GM21447 (cell line): ENCODE measurements at regions not wholly inside any gene's neighbourhood (a gene's known extent, or its start where the extent isn't known, plus 50 kb on each side); places are given as distances from the start of the nearest gene placed in this dataset.
"Not testable (repeated sequence)": the region's sequence is repeated elsewhere in the genome, so short reads cannot be mapped to it uniquely, and the experiment has no call there.

Source experiments
- ATAC-seq: cut with Tn5 transposase; IDR thresholded peaks from one replicate; pipeline ENCODE4 v1.9.1; 2021; ENCODE audit not compliant: unreplicated experiment

DNA sequence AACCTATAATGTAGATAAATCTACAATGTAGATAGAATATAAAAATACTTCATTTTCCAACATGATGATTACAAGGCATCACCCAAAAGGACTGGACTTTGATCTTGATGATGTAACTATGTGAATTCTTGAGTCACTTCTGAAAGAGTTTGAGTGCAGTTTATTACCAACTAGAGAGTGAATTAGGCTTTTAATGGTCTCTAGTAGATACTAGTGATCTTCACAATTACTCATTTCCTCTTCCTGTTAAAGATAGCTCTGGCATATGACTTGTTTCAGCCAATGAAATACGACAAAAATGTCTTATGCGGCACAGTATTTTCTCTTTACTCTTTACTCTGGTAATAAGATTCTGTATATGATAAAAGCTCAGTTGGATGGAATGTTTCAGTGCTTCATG is 1588.1 kb upstream of the B3GALT2 start:
- no peak for ATAC-seq

DNA sequence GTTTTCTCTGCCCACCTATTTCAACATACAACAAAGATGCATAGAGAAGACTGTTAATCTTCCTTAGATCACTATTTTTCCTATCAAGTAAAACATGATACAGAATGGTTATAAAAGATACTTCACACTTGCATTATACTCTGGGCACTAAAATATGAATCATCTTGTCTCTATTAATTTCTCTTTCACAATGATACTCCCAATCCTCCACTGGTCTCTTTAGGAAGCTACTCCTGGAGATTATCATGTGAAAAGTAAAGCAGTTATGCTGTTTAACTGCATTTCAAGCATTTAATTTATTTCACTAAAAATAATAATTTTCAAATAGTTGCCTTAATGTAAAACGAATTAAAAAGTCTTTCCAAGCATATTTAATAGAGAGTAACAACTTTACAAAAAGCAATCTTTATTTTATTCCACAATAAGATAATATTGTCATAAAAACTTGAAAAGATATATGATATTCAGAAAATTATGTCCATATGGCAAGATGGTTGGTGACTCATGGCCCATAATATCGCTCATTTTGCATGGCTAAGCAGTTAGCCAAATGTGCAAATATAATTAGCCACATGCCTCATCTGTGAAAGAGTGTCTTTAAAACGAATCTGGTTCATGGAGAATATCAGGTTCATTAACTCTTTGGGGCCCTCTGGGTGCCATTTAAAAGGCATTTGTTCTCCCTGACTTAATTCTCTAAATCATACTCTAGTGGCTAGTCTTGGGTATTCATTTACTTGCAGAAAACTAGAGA is 1569.0 kb upstream of the B3GALT2 start:
- no peak for ATAC-seq

DNA sequence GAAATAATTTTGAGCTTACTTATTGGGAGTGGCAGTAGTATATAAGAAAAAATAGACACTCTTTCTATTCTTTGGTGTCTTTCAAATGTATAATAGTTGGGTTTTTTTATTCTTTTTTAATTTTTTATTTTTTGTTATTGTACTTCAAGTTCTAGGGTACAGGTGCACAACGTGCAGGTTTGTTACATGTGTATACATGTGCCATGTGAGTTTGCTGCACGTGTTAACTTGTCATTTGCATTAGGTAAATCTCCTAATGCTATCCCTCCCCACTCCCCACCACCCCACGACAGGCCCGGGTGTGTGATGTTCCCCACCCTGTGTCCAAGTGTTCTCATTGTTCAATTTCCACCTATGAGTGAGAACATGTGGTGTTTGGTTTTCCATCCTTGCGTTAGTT is 1552.4 kb upstream of the B3GALT2 start:
- ATAC-seq, result not testable (repeated sequence)

DNA sequence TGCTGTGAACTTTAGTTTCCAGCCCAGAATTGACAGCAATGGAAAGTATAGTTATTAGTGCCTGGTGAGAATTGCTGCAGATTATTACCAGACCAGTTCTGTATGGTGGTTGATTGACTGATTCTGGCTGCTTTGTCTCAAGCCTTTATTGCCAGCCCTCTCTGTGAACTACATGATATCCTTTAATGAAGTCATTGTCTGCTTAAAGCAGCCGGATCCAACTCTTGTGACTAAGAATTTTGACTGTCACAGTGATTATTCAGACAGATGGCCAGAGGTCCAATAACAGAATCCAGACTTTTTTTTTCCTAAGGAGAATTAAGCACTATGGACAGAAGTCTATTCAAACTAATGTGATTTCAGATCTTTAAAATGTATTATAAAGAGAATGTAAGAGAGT is 1548.6 kb upstream of the B3GALT2 start:
- ATAC-seq, result no peak

DNA sequence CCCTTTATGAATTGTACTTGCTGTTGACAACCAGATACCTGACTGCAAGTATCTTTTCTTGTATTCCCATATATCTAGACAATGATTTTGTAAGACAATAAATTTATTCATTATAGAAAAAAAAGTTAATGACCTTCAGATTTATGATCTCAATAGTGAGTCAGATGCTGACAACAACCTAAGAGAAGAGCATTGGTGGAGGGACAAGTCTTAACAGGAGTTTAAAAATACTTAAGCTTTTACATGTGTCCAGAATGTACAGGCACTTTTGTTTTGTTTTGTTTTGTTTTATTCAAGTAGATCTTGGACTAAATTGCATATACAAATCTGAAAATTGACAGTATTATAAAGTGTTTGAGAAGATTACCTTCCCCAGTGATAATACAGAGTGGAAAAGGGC is 1544.6 kb upstream of the B3GALT2 start:
- no peak for ATAC-seq

- ATAC-seq, result no peak
These were observed 1543.9 kb upstream of the B3GALT2 start for GRCh38 chr1:194730304-194730703.

DNA sequence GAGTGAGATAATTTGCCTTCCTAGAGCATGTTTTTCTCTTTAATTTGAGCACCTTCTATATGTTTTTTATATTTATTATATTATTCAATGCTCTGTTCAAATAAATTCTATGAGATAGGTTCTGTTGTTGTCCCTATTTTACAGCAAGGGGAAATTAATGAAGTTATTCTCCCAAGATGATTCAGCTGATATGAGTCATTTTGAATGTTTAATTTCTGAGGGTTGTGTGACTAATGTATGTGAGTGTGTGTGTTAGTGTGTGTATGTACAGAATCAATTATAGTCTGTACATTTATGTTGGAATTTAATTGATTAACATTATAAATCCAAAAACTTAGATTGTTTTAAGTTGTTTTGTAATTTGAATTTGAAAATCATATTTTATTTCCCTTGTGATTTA is 1536.7 kb upstream of the B3GALT2 start:
- ATAC-seq, result no peak

DNA sequence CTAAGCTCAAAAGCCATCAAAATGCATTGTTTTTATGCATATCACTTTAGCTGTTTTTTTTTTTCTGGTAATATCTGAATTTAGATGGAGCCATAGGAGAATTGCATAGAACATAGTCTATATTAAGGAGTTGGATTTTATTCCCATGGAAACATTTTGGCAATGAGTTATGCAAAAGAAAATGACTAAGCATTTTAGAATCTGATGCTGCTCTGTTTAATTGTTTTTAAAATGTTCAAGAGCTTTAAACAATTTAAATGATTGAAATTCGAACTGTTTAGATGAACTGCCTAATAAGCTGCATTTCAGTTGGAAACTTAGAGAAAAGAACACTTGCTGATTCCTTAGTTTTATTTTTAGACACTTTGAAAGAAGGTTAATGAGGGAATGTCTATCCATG is 1531.5 kb upstream of the B3GALT2 start:
- no peak for ATAC-seq

- ATAC-seq, result no peak
These were observed 1530.9 kb upstream of the B3GALT2 start for GRCh38 chr1:194717334-194717733.

- no peak for ATAC-seq
These were observed 1524.3 kb upstream of the B3GALT2 start for GRCh38 chr1:194710671-194711070.

DNA sequence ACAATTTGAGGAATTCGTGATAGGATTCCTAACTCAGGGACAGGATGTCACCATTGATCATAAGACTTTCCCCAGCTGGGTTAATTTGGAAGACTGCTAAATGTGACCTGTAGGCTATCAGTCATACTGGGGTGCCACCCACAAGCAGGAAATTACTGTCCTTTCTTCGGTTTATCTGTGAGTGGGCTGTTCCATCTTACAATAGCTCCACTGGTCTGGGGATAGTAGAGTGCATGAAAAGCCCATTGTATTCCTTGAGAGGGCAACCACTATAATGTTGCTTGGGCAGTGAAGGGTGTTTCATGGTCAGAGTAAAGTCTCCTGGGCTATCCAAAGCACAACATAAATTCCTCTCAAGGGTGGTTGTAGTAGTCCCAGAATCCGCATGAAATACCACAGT is 1523.0 kb upstream of the B3GALT2 start:
- ATAC-seq, result no peak

DNA sequence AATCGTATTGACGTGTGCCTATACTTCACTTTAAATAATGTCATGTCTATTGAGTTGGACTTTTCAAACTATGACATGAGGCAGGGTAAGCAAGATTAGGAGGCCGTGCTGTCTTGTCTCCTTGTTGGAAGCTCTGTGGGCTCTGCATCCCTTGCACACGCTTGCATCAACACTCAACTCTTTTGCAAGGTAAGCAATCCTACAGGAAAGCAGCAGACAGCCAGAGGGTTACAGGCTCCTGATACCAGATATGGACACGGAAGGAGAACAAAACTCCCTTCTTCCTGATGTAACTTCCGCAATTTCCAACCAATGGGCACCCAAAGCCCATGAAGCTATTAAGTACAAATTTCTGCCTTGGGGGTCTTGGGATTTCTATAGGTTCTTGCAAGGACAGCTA is 1520.7 kb upstream of the B3GALT2 start:
- ATAC-seq, result no peak

GRCh38 chr1:194705123-194705854 is 1518.9 kb upstream of the B3GALT2 start:
- no peak for ATAC-seq

DNA sequence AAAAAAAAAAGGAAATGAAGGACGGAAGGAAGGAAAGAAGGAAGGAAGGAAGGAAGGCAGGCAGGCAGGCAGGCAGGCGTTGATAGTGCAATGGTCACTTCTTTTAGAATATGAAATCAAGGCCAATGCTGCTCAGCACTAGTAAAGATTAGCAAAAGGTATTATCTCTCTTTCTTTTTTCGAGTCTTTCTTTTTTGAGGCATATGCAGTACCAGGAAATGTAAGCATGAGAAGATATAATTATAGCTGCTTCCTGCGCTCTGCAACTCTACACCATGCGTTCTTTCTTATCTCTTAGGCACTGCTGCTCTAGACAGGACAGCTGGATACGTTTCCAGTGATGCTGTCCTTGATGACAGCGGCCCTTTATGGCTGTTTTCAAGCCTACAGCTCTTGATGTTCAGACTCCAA is 1512.5 kb upstream of the B3GALT2 start:
- ATAC-seq, result no peak

DNA sequence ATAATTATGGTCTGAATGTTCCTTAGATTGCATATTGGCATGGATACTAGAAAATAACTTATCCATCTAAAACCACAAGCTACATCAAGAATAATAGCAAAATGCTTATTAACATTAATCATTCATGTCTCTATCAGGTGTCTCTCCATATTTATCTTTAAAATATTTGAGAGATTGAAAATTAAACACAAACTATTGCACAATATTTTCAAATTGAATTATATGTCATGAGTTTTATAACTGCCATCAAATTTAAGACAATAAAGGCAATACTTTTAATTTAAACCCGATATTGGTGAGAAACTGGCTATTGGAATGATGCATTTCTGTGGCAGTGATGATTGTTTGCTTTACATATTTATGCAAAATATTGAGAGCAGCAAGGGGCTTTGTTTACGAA is 1506.8 kb upstream of the B3GALT2 start:
- ATAC-seq, result no peak

DNA sequence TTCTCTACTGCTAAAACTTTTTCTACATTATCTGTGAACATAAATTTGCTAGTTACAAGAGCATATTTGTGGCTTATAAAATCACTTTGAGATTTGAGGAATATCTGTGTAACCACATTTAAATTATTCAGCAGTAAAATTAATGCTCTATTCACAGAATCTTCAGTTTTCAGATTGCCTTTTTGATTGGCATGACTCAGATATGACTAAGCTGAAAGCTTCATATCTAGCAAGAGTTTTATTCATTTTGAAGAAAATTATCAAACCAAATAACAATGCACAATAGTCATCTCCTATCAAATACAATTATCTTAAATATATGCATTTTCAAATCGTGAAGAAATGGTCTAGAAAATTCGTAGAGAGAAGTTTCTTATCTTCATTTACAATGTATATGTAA is 1498.2 kb upstream of the B3GALT2 start:
- ATAC-seq, result no peak

- ATAC-seq, result no peak
These were observed 1471.7 kb upstream of the B3GALT2 start for GRCh38 chr1:194658090-194658439.

GRCh38 chr1:194654956-194655355 is 1468.5 kb upstream of the B3GALT2 start:
- no peak for ATAC-seq

- ATAC-seq, result no peak
These were observed 1467.0 kb upstream of the B3GALT2 start for GRCh38 chr1:194653385-194653784.

GRCh38 chr1:194647118-194647517 is 1460.7 kb upstream of the B3GALT2 start:
- ATAC-seq, result no peak

- ATAC-seq, result no peak
These were observed 1458.1 kb upstream of the B3GALT2 start for GRCh38 chr1:194644528-194644927.

- no peak for ATAC-seq
These were observed 1453.9 kb upstream of the B3GALT2 start for GRCh38 chr1:194640322-194640721.

DNA sequence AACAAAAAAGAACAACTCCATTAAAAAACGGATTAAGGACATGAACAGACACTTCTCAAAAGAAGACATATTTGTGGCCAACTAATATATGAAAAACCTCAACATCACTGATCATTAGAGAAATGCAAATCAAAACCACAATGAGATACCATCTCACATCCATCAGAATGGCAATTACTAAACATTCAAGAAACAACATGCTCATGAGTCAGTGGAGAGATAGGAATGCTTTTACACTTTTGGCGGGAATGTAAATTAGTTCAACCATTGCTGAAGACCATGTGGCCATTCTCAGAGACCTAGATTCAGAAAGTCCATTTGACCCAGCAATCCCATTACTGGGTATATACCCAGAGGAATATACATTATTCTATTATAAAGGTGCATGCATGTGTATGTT is 1442.6 kb upstream of the B3GALT2 start:
- no peak for ATAC-seq
